ENCODE measurements at regions not wholly inside any gene's neighbourhood (a gene's known extent, or its start where the extent isn't known, plus 50 kb on each side); places are given as distances from the start of the nearest gene placed in this dataset.

DNA sequence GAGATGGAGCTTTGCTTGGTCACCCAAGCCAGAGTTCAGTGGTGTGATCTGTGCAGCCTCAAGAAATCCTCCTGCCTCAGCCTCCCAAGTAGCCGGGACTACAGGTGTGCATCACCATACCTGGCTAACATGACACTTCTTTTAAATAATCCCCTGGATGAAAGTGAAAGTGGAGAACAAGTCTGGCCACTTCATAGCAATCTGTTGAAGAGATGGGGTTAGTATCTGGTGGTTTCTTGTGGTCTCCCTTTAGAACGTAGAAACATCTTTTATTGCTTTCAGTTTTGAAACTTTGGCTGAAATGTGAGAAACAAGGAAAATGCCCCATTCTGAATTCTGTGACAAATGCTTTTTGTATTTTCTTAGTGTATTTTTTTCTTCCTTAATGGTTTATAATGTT, 452.5 kb upstream of the RIOK2 start:
- no peaks in the 10 kb centered on the region for H3K27me3 ChIP-seq (ENCODE audit: insufficient read depth, low read length)
- WGBS, result 93% methylated on average over 2 of the region's 2 CpGs
- no peaks in the 10 kb centered on the region for H3K9me3 ChIP-seq (ENCODE audit: insufficient read depth, low read depth, low read length)
- H3K4me1 ChIP-seq (ENCODE audit: insufficient read depth, low read length), result no peaks in the 10 kb centered on the region
- H3K36me3 ChIP-seq (ENCODE audit: insufficient read depth, low read length), result no peaks in the 10 kb centered on the region
- H3K9ac ChIP-seq (ENCODE audit: low read depth, low read length), result no peak overlapping the region
- no peak overlapping the region for H3K27ac ChIP-seq (ENCODE audit: low read depth, low read length)
- H3K4me3 ChIP-seq (ENCODE audit: low read length), result no peak overlapping the region

DNA sequence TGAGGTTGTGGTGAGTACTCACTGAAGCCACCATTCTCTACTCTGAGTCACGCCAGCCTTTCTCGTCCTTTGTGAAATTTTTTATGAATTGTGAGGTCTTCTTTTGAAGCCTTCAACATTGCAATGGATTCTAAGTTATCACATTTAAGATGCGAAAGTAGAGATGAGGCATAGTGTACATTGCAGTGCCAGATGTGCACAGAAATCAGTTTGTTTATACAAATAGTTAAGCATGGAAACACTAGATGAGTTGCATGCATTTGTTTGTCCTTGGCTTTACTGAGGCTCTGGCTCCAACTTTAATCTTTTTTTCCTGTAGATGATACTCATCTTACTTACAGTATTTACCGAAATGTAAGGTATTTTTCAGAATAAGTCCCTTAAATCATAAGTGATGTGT, 453.7 kb upstream of the RIOK2 start:
- 98% methylated on average over 3 of the region's 4 CpGs for WGBS
- no peaks in the 10 kb centered on the region for H3K9me3 ChIP-seq (ENCODE audit: insufficient read depth, low read depth, low read length)

DNA sequence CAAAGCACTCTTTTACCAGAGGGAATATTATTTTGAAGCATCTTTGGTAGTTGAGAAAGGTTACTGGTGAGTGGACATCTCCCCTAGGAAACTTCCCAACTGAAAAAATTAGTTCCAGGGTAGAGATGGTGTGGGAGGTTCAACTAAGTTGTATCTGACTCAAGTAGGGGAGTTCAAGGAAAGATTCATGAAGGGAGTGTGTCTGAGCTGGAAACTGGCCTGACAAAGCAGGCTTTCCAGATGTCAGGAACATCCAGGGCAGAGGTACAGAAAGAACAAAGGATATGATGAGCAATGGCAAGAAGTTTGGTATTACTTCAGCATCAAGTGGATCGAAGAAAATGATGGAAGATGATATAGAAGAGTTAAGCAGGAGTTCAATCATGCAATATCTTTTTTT, 458.0 kb upstream of the RIOK2 start:
- H3K4me3 ChIP-seq (ENCODE audit: low read length), result no peak overlapping the region
- no CpG with 5 or more reads among the region's 1 CpG for WGBS
- H3K27me3 ChIP-seq (ENCODE audit: insufficient read depth, low read length), result no peaks in the 10 kb centered on the region
- H3K9me3 ChIP-seq (ENCODE audit: insufficient read depth, low read depth, low read length), result peaks cover 3% of the 10 kb centered on the region; the same call in 1 of the 2 replicates
- H3K9ac ChIP-seq (ENCODE audit: low read depth, low read length), result no peak overlapping the region
- no peak overlapping the region for H3K27ac ChIP-seq (ENCODE audit: low read depth, low read length)
- H3K4me1 ChIP-seq (ENCODE audit: insufficient read depth, low read length), result no peaks in the 10 kb centered on the region
- no peaks in the 10 kb centered on the region for H3K36me3 ChIP-seq (ENCODE audit: insufficient read depth, low read length)

More for the DNA sequence above, 453.7 kb upstream of the RIOK2 start:
- Histone ChIP-seq H3K27me3 (ENCODE audit: insufficient read depth, low read length) (no peaks in the 10 kb centered on the region), H3K27ac (ENCODE audit: low read depth, low read length) (no peak overlapping the region), H3K4me3 (ENCODE audit: low read length) (no peak overlapping the region), H3K9ac (ENCODE audit: low read depth, low read length) (no peak overlapping the region), H3K36me3 (ENCODE audit: insufficient read depth, low read length) (no peaks in the 10 kb centered on the region), H3K4me1 (ENCODE audit: insufficient read depth, low read length) (no peaks in the 10 kb centered on the region)

DNA sequence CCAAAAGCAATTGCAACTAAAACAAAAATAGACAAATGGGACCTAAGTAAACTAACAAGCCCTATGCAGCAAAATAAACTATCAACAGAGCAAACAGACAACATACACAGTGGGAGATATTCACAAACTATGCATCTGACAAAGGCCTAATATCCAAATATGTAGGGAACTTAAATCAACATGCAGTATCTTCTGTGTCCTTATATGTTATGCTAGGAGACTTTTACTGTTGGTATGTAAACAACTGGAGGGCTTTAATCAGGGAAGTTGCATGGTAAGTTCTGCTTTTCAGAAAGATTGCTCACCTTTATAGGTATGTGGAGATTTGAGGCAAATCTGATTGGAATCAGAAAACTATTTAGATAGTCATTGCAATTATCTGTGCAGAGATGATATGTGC, 461.2 kb upstream of the RIOK2 start:
- peaks cover 8% of the 10 kb centered on the region; the same call in 1 of the 2 replicates for H3K9me3 ChIP-seq (ENCODE audit: insufficient read depth, low read depth, low read length)
- no peak overlapping the region for H3K4me3 ChIP-seq (ENCODE audit: low read length)
- no peaks in the 10 kb centered on the region for H3K4me1 ChIP-seq (ENCODE audit: insufficient read depth, low read length)
- no peak overlapping the region for H3K9ac ChIP-seq (ENCODE audit: low read depth, low read length)
- H3K27ac ChIP-seq (ENCODE audit: low read depth, low read length), result no peak overlapping the region
- no peaks in the 10 kb centered on the region for H3K36me3 ChIP-seq (ENCODE audit: insufficient read depth, low read length)
- H3K27me3 ChIP-seq (ENCODE audit: insufficient read depth, low read length), result no peaks in the 10 kb centered on the region

DNA sequence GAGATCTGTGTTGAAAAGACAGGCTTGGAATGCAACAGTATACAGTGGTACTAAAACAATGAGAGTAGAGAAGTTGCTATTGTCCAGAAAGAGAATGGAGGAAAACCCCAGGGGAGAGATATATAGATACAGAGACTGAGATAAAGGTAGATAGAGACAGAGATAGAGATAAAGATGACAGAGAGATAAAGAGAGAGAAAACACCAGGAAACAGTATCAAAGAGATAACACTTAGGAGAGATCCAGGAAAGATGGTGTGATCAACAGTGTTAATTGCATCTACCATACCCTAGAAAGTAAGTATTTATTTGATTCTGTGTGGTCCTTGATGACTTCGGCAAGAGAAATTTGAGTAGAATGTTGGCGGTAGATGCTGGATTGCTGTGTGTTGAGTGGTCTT, 461.8 kb upstream of the RIOK2 start:
- Histone ChIP-seq H3K4me1 (ENCODE audit: insufficient read depth, low read length) (no peaks in the 10 kb centered on the region), H3K9ac (ENCODE audit: low read depth, low read length) (no peak overlapping the region), H3K4me3 (ENCODE audit: low read length) (no peak overlapping the region), H3K27me3 (ENCODE audit: insufficient read depth, low read length) (no peaks in the 10 kb centered on the region), H3K9me3 (ENCODE audit: insufficient read depth, low read depth, low read length) (peaks cover 8% of the 10 kb centered on the region; the same call in 1 of the 2 replicates), H3K36me3 (ENCODE audit: insufficient read depth, low read length) (no peaks in the 10 kb centered on the region), H3K27ac (ENCODE audit: low read depth, low read length) (no peak overlapping the region)
- 96% methylated on average over 2 of the region's 2 CpGs for WGBS

DNA sequence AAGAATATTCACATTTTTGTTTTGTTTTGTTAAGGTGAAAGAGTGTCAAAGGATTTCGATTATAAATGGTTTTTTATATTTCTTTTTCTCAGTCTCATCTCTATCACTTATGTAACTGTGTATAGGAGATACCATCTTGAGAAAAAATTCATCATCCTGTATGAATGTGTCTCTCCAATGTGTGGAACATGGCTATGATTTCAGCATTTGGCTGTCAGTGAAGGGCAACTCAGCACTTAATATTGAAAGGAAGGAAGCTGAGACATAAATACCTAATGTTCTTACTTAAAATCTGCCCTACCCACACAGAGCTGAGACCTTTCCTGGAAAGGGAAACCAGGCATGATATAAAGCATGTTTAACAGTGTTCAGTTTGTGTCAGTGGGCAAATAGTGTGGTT, 474.2 kb upstream of the RIOK2 start:
- no peaks in the 10 kb centered on the region for H3K4me1 ChIP-seq (ENCODE audit: insufficient read depth, low read length)
- H3K27ac ChIP-seq (ENCODE audit: low read depth, low read length), result no peak overlapping the region
- H3K9me3 ChIP-seq (ENCODE audit: insufficient read depth, low read depth, low read length), result no peaks in the 10 kb centered on the region
- H3K9ac ChIP-seq (ENCODE audit: low read depth, low read length), result no peak overlapping the region
- no peaks in the 10 kb centered on the region for H3K36me3 ChIP-seq (ENCODE audit: insufficient read depth, low read length)
- no CpG with 5 or more reads among the region's 1 CpG for WGBS
- H3K4me3 ChIP-seq (ENCODE audit: low read length), result no peak overlapping the region
- H3K27me3 ChIP-seq (ENCODE audit: insufficient read depth, low read length), result no peaks in the 10 kb centered on the region

DNA sequence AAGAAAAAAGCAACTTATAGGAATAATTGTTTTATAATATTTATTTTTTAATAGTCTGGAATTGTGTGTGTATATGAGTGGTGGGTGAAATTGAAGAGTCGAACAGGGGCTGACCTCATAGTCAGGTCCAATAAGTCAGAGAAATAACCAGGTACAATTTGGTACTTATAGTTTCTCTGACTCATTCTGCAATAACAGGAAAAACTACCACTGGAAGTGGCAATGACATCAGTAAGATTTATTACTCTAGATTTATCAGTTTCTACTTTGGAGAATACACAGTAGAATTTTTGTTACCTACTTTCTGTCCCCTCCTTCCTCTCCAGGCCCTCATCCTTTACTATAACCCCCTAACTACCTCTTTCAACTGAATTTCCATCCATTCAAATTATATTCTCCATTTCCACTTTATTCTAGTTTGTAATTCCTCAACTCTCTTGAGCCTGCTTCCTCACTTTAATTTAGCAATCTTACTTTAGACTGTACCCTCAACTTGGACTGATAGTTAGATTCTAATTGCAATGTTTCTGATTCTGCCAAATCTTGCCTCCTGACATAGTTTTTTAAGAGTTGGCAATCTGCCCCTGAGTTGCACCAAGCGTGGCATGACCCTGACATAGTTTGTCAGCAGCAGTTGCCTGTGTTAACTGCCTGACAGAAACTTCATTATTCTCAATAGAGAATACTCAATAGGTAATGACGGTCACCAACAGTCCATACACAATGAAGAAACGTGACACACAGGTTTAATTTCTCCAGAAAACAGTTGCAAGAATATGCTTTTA, 475.3 kb upstream of the RIOK2 start:
- H3K4me1 ChIP-seq (ENCODE audit: insufficient read depth, low read length), result no peaks in the 10 kb centered on the region
- WGBS, result 88% methylated on average over 4 of the region's 4 CpGs
- H3K36me3 ChIP-seq (ENCODE audit: insufficient read depth, low read length), result no peaks in the 10 kb centered on the region
- H3K4me3 ChIP-seq (ENCODE audit: low read length), result no peak overlapping the region
- no peaks in the 10 kb centered on the region for H3K9me3 ChIP-seq (ENCODE audit: insufficient read depth, low read depth, low read length)
- no peak overlapping the region for H3K27ac ChIP-seq (ENCODE audit: low read depth, low read length)
- H3K9ac ChIP-seq (ENCODE audit: low read depth, low read length), result no peak overlapping the region
- H3K27me3 ChIP-seq (ENCODE audit: insufficient read depth, low read length), result no peaks in the 10 kb centered on the region

DNA sequence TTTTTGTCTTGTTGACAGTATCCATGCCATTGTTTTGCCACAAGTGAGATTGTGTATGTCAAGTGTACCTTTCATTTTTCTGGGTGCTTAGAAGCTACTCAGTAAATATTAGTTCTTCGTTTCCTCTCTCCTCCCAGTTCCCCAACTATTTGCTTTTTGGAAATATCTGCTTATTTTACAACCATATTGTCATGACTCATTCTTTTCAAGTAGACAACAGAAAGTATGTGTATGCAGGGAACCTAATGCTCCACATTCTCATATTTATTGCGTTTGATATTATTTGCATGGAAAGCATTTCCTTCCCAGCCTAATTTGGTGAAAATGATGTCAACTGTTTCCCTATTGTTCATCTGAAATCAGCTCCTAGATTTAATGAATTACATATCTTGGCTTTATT, 483.7 kb upstream of the RIOK2 start:
- WGBS, result 100% methylated on average over 1 of the region's 2 CpGs
- Histone ChIP-seq H3K9ac (ENCODE audit: low read depth, low read length) (no peak overlapping the region), H3K27me3 (ENCODE audit: insufficient read depth, low read length) (no peaks in the 10 kb centered on the region), H3K4me3 (ENCODE audit: low read length) (no peak overlapping the region), H3K27ac (ENCODE audit: low read depth, low read length) (no peak overlapping the region), H3K36me3 (ENCODE audit: insufficient read depth, low read length) (no peaks in the 10 kb centered on the region), H3K4me1 (ENCODE audit: insufficient read depth, low read length) (no peaks in the 10 kb centered on the region), H3K9me3 (ENCODE audit: insufficient read depth, low read depth, low read length) (no peaks in the 10 kb centered on the region)

DNA sequence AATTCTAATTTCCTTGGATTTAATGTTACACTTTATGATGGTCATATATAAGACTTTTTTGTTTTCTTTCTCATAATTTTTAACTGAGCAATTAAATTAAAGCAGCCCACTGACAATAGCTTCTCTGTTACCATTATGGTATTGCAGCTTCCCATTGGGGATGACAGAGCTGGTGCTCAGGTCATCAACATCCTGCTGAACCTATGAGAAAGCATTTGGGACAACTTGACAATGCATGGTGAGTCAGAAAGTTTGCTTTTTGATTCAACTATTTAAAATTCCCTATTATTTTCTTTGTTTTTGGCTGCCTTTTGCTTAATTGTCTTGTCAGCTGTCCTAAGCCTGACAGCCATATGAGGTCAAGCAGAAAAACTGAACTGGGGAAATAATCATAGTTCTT, 487.4 kb upstream of the RIOK2 start:
- H3K4me3 ChIP-seq (ENCODE audit: low read length), result no peak overlapping the region
- no peak overlapping the region for H3K27ac ChIP-seq (ENCODE audit: low read depth, low read length)
- no peaks in the 10 kb centered on the region for H3K9me3 ChIP-seq (ENCODE audit: insufficient read depth, low read depth, low read length)
- no peak overlapping the region for H3K9ac ChIP-seq (ENCODE audit: low read depth, low read length)
- no peaks in the 10 kb centered on the region for H3K27me3 ChIP-seq (ENCODE audit: insufficient read depth, low read length)
- H3K4me1 ChIP-seq (ENCODE audit: insufficient read depth, low read length), result no peaks in the 10 kb centered on the region
- no peaks in the 10 kb centered on the region for H3K36me3 ChIP-seq (ENCODE audit: insufficient read depth, low read length)

DNA sequence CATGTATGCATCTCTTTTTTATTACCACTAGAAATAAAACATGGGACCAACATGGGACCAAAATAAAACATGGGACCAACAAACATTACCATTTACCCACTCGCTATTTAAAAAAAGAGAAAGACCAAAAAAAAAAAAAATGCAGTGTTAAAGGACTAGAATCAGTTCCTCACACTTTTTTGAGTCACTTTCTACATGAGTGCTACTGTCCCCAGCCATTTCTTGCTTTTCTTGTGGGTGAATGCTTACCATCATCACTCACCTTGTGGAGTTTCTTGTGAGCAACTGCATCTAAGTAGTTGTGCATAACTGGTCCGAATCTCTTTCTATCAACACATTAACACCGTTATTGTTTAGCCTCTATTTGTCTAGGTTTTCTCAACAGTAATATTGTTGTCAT, 493.6 kb upstream of the RIOK2 start:
- WGBS, result 100% methylated on average over 1 of the region's 3 CpGs
- Histone ChIP-seq H3K4me3 (ENCODE audit: low read length) (no peak overlapping the region), H3K36me3 (ENCODE audit: insufficient read depth, low read length) (no peaks in the 10 kb centered on the region), H3K9ac (ENCODE audit: low read depth, low read length) (no peak overlapping the region), H3K4me1 (ENCODE audit: insufficient read depth, low read length) (no peaks in the 10 kb centered on the region), H3K9me3 (ENCODE audit: insufficient read depth, low read depth, low read length) (no peaks in the 10 kb centered on the region), H3K27me3 (ENCODE audit: insufficient read depth, low read length) (no peaks in the 10 kb centered on the region), H3K27ac (ENCODE audit: low read depth, low read length) (no peak overlapping the region)

DNA sequence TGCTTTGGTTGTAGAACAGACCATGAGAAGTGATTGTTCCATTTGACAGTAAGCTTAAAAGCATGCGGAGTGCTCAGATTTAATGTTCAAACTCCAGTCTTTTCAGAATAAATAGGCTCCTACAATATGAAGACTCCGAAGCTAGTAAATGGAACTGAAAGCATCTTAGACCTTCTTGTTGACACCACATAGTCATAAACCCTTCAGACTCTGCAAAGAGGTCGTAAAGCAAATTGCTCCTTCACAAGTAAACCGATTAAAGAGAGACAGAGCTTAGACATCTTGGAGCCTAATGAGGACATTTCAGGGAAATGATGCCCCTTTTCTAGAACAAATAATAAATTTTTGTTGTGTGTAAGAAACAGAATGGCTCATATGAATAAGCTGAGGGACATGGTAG, 511.0 kb upstream of the RIOK2 start:
- Histone ChIP-seq H3K4me1 (ENCODE audit: insufficient read depth, low read length) (no peaks in the 10 kb centered on the region), H3K4me3 (ENCODE audit: low read length) (no peak overlapping the region), H3K9ac (ENCODE audit: low read depth, low read length) (no peak overlapping the region), H3K27me3 (ENCODE audit: insufficient read depth, low read length) (no peaks in the 10 kb centered on the region), H3K9me3 (ENCODE audit: insufficient read depth, low read depth, low read length) (no peaks in the 10 kb centered on the region), H3K36me3 (ENCODE audit: insufficient read depth, low read length) (no peaks in the 10 kb centered on the region), H3K27ac (ENCODE audit: low read depth, low read length) (no peak overlapping the region)
- 97% methylated on average over 4 of the region's 4 CpGs for WGBS

DNA sequence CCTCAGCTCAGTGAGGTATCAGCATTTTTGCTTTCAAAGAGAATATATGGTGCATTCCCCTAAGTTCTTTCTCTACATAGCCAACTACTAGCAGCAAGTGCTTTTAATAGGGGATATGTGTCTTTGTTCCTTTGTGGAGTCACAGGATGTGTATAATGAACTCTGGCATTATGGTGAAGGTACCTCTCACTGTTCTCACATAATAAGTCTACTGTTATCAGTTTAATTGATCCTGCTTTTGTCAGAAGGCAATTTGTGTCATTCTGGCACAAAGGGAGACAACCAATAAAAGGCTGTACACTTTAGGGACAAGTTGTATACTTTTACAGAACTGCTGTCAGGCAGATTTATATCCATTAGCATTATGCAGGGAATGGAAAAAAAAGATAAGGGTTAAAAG, 531.4 kb upstream of the RIOK2 start:
- no peaks in the 10 kb centered on the region for H3K27me3 ChIP-seq (ENCODE audit: insufficient read depth, low read length)
- no peak overlapping the region for H3K4me3 ChIP-seq (ENCODE audit: low read length)
- no peaks in the 10 kb centered on the region for H3K4me1 ChIP-seq (ENCODE audit: insufficient read depth, low read length)
- no peak overlapping the region for H3K9ac ChIP-seq (ENCODE audit: low read depth, low read length)
- H3K27ac ChIP-seq (ENCODE audit: low read depth, low read length), result no peak overlapping the region
- no peaks in the 10 kb centered on the region for H3K36me3 ChIP-seq (ENCODE audit: insufficient read depth, low read length)
- H3K9me3 ChIP-seq (ENCODE audit: insufficient read depth, low read depth, low read length), result no peaks in the 10 kb centered on the region
